ENCODE measurements at regions not wholly inside any gene's neighbourhood (a gene's known extent, or its start where the extent isn't known, plus 50 kb on each side); places are given as distances from the start of the nearest gene placed in this dataset.

DNA sequence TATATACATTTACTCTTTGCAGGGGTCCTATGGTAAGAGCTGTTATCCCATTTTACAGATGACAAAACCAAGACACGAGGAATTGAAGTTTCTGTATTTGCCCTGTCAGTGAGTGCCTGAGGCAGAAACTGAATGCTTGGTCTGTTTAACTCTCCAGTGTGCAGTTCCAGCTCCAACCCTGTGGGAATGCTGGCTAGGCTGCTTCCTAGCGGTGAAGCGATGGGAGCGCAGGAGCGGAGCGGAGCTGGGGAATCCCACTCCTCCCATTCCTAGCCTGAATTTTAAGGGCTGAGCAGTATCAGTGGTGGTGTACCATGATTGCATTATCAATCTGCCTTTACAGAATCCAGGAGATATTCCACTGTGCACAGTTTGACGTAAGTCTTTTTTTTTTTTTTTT, 202.3 kb downstream of the LRRC70 start:
- DNase-seq (ENCODE audit: low spot score) = peak; percentile 38
- H3K27ac Mint-ChIP-seq = no peak overlapping the region

DNA sequence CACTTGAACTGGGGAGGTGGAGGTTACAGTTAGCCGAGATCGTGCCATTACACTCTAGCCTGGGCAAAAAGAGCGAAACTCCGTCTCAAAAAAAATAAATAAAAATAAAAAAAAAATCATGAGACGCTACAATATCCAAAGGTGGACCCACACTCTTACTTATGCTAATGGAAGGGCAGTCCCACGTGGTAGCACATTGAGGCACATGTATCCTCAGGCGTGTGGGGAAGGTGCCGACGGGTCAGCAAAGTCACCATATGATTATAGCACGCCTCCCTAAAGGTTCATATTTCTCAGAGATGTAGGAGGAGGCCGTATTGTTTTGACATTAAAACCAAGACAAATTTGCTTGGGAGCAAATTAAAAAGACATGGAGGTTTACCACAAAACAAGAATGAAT, 201.6 kb downstream of the LRRC70 start:
- Histone ChIP-seq H3F3A (ENCODE audit: low read depth) (no peaks in the 10 kb centered on the region), H2AFZ (replicated peaks) (no peak overlapping the region), H3K79me2 (ENCODE audit: low read depth) (no peaks in the 10 kb centered on the region), H3K4me1 (no peaks in the 10 kb centered on the region), H3K4me3 (no peak overlapping the region), H3K27me3 (no peaks in the 10 kb centered on the region), H3K27ac (no peak overlapping the region), H3K4me2 (no peak overlapping the region), H3K9me3 (ENCODE audit: low read depth) (no peaks in the 10 kb centered on the region), H3K9ac (no peak overlapping the region), H3K36me3 (no peaks in the 10 kb centered on the region), H4K20me1 (ENCODE audit: low read depth) (no peaks in the 10 kb centered on the region)
- Mint-ChIP-seq H3K27me3 (ENCODE audit: insufficient read depth, low read depth) (peaks cover 2% of the 10 kb centered on the region), H3K36me3 (no peaks in the 10 kb centered on the region), H3K9me3 (peaks cover 2% of the 10 kb centered on the region), H3K27ac (no peak overlapping the region), H3K4me1 (no peaks in the 10 kb centered on the region), H3K4me3 (no peak overlapping the region)
- no peak for DNase-seq (ENCODE audit: low spot score)
- no peak for TF ChIP-seq EZH2phosphoT487 (IDR thresholded peaks at IDR 0.05)
- TF ChIP-seq, protein P1, sequence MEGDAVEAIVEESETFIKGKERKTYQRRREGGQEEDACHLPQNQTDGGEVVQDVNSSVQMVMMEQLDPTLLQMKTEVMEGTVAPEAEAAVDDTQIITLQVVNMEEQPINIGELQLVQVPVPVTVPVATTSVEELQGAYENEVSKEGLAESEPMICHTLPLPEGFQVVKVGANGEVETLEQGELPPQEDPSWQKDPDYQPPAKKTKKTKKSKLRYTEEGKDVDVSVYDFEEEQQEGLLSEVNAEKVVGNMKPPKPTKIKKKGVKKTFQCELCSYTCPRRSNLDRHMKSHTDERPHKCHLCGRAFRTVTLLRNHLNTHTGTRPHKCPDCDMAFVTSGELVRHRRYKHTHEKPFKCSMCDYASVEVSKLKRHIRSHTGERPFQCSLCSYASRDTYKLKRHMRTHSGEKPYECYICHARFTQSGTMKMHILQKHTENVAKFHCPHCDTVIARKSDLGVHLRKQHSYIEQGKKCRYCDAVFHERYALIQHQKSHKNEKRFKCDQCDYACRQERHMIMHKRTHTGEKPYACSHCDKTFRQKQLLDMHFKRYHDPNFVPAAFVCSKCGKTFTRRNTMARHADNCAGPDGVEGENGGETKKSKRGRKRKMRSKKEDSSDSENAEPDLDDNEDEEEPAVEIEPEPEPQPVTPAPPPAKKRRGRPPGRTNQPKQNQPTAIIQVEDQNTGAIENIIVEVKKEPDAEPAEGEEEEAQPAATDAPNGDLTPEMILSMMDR (IDR thresholded peaks at IDR 0.05) = no peak
- TF ChIP-seq EZH2 (IDR thresholded peaks at IDR 0.05) = no peak

More for the DNA sequence above, 202.3 kb downstream of the LRRC70 start:
- Mint-ChIP-seq H3K27me3 (ENCODE audit: insufficient read depth, low read depth) (peaks cover 2% of the 10 kb centered on the region), H3K4me3 (no peak overlapping the region), H3K4me1 (no peaks in the 10 kb centered on the region), H3K36me3 (no peaks in the 10 kb centered on the region), H3K9me3 (peaks cover 2% of the 10 kb centered on the region)
- no peaks in the 10 kb centered on the region for H3K36me3 ChIP-seq
- H3F3A ChIP-seq (ENCODE audit: low read depth) = no peaks in the 10 kb centered on the region
- no peak for TF ChIP-seq EZH2 (IDR thresholded peaks at IDR 0.05)
- TF ChIP-seq EZH2phosphoT487 (IDR thresholded peaks at IDR 0.05) = no peak
- TF ChIP-seq, protein P1 (IDR thresholded peaks at IDR 0.05) = peak; percentile 25
- H3K9me3 ChIP-seq (ENCODE audit: low read depth) = no peaks in the 10 kb centered on the region
- H3K4me2 ChIP-seq = no peak overlapping the region
- no peaks in the 10 kb centered on the region for H3K4me1 ChIP-seq
- H3K79me2 ChIP-seq (ENCODE audit: low read depth) = no peaks in the 10 kb centered on the region
- H3K4me3 ChIP-seq = no peak overlapping the region
- H2AFZ ChIP-seq (replicated peaks) = no peak overlapping the region
- no peak overlapping the region for H3K27ac ChIP-seq
- no peak overlapping the region for H3K9ac ChIP-seq
- no peaks in the 10 kb centered on the region for H4K20me1 ChIP-seq (ENCODE audit: low read depth)
- H3K27me3 ChIP-seq = no peaks in the 10 kb centered on the region

DNA sequence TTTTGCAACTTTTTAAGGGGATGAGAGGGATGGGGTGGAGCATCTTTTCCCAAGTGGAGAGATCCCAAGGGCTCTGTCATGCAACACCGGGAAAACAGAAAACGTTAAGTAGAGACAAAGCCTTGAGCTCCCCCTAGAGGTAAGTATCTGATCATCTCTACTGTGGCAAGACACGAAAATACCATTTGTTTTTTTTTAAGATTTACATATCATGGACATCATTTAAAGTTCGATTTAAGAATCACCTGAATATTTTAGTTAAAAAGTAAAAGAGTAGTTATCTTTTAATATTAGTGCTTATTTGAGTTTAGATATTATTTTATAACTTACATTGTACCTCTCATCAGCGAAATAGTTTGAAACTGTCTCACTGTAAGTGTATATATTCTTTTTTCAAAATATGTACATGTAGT, 200.4 kb downstream of the LRRC70 start:
- no peak for TF ChIP-seq EZH2phosphoT487 (IDR thresholded peaks at IDR 0.05)
- TF ChIP-seq, protein P1 (IDR thresholded peaks at IDR 0.05) = peak; percentile 84
- H3K4me1 ChIP-seq = no peaks in the 10 kb centered on the region
- Mint-ChIP-seq H3K4me1 (no peaks in the 10 kb centered on the region), H3K27me3 (ENCODE audit: insufficient read depth, low read depth) (peaks cover 2% of the 10 kb centered on the region), H3K9me3 (peaks cover 1% of the 10 kb centered on the region), H3K36me3 (no peaks in the 10 kb centered on the region), H3K4me3 (no peak overlapping the region), H3K27ac (no peak overlapping the region)
- no peak overlapping the region for H3K4me3 ChIP-seq
- H3K4me2 ChIP-seq = no peak overlapping the region
- H2AFZ ChIP-seq (replicated peaks) = peak overlapping the region; percentile 77
- H3K9me3 ChIP-seq (ENCODE audit: low read depth) = no peaks in the 10 kb centered on the region
- no peak overlapping the region for H3K27ac ChIP-seq
- no peaks in the 10 kb centered on the region for H4K20me1 ChIP-seq (ENCODE audit: low read depth)
- H3K27me3 ChIP-seq = no peaks in the 10 kb centered on the region
- H3K79me2 ChIP-seq (ENCODE audit: low read depth) = no peaks in the 10 kb centered on the region
- no peak overlapping the region for H3K9ac ChIP-seq
- peak; percentile 84 for DNase-seq (ENCODE audit: low spot score)
- H3K36me3 ChIP-seq = no peaks in the 10 kb centered on the region
- no peaks in the 10 kb centered on the region for H3F3A ChIP-seq (ENCODE audit: low read depth)
